NCI-H187 treated with DMSO at 0.1 percent for 48 hours (cell line): ENCODE measurements at regions not wholly inside any gene's neighbourhood (a gene's known extent, or its start where the extent isn't known, plus 50 kb on each side); places are given as distances from the start of the nearest gene placed in this dataset.
"Not testable (repeated sequence)": the region's sequence is repeated elsewhere in the genome, so short reads cannot be mapped to it uniquely, and the experiment has no call there.

Source experiments
- DNase-seq: peaks from one replicate; lab custom pipeline; 2025; lab: John Stamatoyannopoulos, UW

DNA sequence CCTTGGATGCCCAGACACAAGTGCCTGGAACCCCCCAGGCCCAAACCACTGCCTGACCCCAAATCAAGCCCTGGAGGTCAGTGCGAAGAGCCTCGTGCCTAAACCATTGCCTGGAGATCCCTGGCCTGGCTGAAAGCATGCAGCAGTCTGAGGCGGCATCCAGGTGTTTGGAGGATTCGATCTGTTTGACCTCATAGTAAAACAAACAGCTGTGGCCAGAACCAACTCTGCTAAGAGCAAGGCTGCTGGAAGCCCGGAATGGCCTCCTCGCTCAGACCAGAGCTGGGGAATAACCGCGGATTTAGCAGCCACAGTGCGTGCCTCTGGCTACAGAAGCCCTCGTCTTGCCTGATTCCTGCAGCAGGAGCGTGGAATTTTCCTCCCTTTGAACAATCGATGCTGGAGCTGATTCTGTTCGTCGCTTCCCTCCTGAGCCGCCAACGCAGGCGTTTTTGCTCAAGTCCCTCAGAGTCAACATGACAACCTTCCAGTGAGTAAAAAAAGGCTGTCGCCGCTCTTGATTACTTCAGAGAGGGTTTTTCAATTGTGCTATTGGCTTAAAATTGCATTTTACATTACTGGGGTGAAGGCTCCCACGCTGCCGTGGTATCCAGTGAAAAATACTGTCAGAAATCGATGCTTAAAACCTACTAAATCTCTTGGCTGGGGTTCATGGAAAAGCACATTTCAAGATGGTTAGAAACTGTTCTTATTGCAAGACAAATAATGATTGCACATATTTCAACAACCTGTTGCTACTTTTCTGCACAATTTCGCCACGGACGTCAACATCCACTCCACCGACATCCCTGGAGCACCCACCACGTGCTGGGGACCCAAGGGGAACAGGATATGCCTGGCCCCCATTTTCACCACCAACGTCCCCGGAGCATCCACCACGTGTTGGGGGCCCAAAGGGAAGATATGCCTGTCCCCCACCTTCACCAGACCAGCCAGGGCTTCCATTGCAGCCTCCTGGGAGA lies 190.0 kb downstream of the OLFM1 start:
- DNase-seq, result no peak

DNA sequence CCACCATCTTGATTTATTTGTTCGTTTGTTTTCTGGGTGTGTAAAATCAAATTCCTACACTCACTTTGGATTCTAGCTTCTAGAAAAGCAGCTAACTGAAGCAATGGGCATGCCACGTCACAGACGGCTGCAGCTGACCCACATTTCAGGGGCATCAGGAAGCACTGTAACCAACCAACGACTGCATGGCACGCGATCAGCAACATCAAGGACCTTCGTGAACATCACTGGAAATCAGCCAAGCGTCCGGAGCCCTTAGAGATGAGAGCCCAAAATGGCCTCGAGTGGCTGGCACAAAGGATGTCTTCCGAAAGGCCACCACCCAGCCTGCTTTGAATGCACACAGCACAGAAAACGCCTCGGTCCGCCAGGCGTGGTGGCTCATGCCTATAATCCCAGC lies 191.1 kb downstream of the OLFM1 start:
- DNase-seq, result no peak

DNA sequence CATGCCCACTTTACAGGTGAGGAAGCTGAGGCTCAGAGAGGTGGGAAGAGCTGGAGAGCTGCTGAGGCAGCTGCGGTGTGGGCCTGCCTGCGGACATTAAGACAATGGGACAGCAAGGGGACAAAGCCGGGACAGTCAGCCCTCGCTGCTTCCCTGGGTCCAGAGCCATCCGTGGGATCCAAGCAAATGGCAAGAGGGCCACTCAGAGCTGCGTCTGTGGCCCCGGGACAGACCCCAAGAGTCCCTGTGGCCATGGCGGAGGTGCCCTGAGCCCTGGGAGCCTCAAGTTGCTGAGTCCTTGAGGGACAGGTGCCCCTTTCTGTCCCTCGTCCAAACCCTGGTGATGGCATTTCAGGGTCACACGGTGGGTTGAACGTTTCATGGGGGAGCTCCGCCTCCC lies 191.9 kb downstream of the OLFM1 start:
- no peak for DNase-seq

DNA sequence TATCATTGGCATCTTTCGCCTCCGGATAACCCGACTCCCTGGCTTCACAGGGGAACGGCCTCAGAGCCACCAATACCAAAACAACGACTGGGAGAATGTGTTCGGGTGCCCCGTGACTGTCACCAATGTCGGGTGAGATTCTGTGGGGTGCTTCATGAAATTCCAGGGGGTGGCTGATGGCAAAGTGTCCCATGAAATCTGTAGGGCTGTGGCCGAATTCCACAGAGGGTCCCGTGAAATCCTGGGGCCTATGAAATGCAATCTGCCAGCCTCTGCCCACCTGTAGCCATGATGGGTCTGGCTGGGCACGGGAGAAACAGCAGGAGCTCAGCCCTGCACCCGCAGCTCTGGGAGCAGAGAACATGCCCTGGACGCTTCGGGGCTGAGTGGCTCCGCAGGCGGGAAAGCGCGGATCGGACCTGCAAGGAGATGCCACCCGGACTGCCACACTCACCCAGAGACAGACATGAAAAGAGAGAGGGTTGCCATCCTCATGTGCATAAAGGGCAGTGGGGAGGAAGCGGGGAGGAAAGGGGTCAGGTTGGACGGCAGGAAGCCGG lies 192.4 kb downstream of the OLFM1 start:
- DNase-seq, result no peak

DNA sequence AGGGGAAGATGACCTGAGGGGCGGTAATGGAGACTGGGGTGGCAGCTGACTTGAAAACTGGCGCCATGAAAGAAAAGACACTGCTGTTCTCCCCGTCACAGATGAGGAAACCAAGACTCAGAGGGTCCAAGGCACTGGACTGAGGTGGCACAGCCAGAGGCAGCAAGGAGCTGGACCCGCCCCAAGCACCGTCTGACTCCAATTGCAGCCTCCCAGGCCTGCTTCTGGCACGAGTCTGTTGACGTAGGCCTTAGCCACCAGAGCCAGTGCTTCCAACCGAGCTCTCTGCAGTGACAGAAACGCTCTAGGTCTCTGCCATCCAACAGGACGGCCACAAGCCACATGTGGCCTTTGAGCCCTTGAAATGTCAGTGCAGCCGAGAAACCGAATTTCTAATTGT lies 193.2 kb downstream of the OLFM1 start:
- no peak for DNase-seq

DNA sequence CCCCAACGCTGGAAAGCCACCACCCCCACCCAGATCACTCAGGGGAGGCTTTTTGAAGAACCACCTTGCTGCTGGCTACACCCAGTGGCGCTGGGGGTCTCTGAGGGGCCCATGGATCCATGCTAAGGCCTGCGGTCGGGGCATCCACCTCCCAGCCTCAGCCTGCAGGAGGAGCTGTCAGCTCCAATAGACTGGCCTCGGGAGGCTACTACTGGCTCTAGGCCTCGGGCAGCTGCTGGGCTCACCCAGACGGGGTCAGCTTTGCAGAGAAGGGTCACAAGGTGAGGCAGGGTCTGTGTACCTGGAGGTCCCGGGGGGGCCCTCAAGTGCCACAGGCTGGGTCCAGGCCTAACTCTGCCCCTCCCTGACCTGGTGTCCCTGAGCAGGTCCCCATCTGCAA lies 193.7 kb downstream of the OLFM1 start:
- DNase-seq, result no peak

DNA sequence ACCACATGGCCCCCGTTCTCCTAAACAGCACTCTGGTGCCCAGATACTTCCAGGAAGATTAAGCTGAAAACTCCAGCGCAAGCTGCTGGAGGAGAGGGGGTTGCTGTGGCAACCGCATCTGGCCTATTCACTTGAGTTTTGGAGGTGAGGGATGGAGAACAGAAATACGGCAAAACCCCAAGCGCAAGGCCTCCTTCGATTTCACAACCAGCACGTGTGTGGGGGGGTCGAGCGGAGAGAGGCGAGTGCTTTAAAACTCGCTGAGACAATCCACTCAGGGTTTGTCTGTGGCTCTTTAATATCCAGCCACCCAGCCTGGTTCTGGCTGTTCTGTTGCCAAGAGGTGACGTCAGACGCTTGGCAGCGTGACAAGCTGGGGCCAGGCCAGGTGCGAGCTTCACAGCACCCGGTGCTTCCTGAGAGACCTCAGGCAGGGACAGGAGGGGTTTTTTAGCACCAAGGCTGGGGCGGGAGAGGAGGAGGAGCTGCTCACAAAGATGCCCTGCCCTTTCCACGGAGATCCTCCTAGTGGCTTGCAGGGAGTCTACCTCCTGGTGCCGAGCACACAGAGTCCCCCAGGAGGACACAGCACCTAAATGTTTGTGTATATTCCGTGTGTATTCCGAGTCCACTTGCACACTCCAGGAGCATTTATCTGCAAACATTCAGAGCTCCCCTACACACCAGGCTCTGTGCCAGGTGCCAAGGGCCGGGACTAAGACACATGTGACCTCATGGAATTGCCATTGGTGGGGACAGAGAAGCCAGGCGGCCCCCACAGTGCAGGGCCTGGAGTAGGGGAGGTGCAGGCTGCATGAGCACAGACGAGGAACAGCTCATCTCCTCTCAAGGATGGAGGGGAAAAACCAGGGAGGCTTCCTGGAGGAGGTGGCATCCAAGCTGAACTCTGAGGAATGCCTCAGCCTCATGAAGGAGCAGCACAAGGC lies 194.6 kb downstream of the OLFM1 start:
- DNase-seq, result peak; percentile 4

DNA sequence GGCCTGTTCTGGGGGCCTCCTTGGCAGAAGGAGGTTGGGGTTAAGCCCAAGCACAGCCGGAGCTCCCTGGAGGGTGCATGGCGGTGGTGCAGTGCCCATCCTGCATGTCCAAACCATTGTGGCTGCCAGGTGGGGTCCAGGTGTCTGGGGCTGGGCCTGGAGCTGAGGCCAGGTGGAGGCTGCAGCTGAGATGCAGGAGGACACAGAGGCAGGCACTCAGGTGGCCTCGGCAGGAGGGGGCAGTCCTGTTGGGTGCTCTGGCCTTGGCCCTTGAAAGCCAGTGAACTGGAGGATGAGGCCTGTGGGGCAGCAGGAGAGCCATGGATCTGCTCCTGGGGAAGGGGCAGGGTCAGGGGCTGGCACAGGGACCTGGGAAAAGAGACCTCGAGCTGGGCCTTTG lies 195.3 kb downstream of the OLFM1 start:
- no peak for DNase-seq

DNA sequence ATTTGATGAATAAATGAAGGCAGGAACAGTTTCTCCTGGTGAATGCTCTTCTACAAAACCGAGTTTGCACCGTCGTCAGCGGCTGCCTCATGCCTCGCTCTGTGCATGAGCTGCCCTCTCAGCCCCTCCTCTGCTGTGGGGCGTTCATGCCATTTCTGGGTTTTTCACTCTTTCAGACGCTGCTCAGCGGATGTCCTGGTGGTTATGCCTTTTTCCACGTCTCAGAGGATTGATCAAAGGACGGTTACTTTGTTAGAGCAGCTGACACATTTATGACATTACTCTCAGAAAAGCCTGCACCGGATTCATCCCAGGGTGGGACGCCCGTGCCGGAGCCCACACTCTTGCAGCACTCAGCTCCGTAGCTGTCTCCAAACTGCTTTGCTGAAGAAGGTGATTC lies 195.9 kb upstream of the PPP1R26 start:
- DNase-seq, result no peak

DNA sequence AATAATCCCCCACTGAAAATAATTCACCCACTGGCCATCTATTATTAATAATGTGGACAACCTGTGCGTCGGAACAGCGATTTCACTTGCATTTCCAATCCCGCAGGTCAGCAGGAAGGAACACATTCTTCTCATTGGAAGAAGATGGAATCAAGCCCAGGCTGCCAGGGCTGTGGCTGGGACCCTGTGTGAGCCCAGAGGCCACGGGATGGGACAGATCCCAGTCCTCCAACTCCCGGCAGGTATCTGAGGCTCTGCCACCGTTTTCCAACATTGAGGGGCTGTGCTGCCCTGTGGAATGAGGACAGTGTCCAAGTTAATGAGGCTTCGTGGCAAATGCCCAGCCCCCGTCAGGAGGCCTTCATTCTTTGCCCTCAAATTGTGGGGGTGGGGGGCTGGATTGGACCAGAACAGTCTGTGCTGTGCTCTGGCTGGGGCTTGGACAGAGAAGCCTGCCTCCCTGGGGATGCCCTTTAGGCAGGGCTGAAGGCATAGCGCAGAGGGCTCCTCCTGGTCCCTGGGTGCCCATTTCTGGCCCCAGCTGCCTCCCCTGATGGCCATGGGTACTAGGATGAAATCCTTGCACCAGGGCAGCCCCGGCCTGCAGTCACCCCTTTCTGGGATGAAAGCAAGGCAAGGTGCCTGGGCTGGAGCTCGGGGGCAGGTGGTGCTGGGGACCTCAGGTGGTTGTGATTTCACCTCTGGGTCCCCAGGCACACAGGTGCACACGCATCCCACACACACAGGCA lies 195.0 kb upstream of the PPP1R26 start:
- DNase-seq, result no peak

DNA sequence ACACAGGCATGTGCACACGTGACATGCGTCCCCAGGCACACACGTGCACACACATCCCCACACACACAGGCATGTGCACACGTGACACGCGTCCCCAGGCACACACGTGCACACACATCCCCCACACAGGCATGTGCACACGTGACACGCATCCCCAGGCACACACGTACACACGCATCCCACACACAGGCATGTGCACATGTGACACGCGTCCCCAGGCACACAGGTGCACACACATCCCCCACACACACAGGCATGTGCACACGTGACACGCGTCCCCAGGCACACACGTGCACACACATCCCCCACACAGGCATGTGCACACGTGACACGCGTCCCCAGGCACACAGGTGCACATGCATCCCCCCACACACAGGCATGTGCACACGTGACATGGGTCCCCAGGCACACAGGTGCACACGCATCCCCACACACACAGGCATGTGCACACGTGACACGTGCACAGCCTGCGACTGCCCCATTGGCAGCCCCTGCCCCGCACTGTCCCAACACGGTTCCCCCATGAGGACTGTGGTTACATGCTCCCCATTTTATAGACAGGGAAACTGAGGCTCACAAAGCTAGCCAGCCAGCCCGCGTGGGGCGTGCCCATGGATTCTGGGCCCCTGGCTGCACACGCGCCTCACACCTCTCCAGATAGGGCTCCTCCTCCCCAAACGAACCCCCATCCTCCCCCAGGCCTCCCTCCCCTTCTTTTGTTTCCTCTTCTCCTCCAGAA lies 193.2 kb upstream of the PPP1R26 start:
- not testable (repeated sequence) for DNase-seq

DNA sequence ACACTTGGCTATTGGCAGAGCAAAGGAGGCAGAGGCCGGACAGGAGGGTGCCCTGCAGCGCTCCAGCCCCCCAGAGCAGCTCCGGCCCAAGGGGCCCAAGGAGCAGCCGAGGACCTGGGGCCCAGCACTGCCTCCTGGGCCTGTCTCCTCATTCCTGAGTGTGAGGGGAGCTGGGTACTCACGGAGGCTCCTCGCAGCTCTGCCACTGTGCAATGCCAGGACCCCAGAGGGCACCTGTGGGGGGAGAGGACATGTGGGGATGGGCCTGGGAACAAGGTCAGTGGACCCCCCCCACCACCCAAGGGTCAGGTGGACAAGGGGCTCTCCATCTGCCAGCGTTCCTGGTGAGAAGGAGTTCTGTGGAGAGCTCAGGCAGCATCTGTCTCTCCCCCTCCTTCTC lies 192.6 kb upstream of the PPP1R26 start:
- DNase-seq, result no peak

DNA sequence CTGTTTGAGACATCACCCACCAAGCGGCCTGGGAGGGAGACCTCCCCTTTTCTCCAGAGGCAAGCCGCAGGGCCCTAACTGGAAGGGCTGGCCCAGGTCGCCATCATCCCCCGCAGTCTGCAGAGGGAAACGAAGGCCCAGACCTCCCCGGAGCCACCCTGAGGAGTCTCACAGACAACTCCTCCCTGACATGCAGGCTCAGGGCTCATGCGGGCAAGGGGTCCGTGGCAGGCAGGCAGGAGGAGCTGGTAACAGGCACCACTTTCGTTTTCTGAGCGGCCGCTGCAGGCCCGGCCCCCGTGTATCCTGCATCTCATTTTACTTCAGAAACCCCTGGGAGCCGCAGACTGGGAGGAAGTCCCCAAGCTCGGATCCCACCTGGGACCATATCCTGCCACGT lies 192.0 kb upstream of the PPP1R26 start:
- DNase-seq, result no peak

DNA sequence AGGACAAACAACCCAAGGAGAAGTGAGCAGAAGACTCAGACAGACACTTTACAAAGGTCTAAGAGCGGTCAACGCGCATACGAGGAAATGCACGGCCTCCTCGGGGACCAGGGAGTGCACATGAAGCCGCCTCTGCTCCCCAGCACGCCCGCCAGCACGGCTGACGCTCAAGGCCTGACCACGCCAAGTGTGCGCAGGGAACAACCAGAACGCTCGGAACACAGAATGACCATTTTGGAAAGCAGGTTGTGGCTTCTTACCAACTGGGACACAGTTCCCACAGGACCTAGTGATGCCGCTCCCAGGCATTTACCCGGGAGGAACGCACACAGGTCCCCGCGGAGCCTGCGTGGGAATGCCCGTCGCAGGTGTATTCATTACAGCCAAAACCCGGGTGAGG lies 191.5 kb upstream of the PPP1R26 start:
- DNase-seq, result no peak

DNA sequence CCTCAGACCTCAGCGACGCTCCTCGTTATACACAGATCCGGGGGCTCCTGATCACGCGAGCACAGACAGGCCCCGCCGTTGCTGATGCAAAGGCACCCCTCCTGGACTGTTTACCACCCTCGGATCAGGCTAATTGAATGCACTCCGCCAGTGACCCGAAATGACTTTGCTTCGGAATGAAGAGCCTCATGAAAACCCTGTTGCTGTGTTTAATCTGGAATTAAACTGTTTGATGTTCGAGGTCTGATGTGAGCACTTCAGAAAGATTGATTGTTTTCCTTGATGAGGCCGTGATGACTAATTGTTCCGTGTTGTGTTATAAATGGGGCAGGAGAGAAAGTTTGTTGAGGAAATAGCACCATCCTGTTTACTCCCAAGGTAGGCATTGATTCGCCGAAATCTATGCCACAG lies 190.5 kb upstream of the PPP1R26 start:
- DNase-seq, result no peak

DNA sequence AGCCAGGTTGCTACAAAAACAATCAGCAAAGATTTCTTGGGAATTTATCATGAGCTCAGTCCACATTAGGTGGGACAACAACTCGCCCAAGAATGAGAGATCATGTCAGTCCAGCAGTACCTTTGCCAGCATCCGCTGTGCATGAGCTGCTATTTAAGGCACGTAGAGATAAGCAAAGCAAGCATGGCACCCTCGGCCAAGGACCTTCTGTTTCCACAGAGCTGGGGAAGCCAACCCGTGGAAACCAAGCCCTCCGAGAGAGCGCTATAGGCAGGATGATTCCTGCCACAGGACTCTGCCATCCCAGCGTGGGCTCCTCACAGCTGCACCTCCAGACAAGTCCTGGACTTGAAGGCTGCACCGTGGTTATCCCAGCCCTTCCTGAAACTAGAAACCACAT lies 189.5 kb upstream of the PPP1R26 start:
- no peak for DNase-seq

DNA sequence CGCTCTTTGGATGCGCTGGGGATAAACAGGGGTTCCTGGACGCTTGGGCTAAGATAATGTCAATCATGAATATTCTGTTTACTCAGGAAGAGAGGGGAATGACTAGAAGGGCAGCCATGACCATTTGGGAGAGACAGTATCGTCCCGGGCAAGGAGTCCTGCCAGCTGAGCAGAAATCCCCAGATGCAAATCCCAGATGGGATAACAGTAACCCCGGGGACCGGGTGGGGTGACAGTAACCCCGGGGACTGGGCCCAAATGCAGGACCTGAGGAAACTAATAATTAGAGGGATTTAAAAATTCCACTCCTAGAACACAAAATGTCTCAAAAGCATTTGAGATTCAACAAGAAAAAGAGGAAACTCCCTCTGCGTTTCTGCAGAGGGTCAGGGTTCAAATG lies 189.0 kb upstream of the PPP1R26 start:
- no peak for DNase-seq

DNA sequence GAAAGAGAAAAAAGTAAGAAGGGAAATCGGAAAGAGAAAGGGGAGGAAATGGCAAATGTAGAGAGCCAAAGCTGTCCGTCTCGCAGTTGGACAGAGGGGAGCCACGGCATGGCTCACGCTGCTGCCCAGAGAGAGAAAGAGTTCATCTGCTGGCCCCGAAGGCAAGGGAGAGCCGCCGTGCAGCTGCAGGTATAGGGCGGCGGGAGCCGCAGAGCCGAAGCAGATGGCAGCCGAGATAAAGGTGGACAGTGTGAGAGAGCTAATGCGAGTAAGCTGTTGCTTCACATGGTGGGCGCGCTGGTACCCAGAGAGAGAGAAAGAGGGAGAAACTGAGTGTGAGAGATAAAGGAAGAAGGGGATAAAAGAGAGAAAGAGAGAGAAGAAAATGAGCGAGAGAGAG lies 188.4 kb upstream of the PPP1R26 start:
- no peak for DNase-seq

DNA sequence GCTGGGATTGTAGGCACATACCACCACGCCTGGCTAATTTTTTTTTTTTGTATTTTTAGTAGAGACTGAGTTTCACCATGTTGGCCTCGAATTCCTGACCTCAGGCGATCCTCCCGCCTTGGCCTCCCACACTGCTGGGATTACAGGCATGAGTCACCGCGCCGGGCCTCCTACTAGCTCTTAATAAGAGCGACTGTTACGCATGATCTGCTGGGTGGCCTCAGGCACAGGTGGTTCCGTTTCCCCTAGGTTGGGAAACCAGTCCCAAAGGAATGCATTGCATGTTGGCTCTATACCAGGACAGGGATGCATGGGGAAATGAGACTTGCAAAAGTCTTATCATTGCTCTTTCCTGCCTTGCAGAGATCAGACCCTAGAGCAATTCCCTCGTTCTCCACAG lies 184.7 kb upstream of the PPP1R26 start:
- DNase-seq, result no peak

DNA sequence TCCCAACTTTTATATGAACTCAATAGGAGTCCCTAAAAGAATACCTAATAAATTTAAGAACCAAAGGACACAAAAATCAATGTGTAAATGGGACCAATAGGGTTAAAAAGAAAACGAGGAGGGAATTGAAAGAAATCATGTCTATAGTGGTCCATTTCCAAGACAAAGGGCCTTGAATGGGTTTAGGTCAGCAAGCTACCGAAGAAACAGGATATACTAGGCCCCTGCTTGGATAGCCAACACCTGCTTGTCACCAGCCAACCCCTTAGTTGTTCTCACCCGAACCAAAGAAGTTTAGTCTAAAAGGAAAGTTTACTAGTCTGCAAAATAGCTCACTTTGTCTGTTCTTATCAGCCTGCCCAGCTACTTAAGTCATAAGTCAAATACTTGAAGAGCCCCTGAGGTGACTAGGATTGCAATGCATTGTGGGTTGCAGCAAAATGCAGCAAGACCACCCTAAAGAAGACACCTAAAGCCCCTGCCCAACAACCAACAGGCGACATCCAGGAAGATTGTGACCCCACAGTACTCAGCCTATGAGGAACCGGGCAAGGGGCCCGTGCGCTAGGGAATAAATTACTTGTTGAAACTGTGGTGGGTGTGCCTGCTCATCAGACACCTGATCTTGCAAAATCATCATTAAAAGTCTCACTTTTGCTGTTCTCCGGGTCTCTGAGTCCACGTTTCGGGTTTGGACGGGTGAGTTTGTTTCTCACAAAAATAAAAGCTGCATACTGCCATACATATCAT lies 183.9 kb upstream of the PPP1R26 start:
- DNase-seq, result no peak
